HCT116 (cell line): ENCODE measurements at regions not wholly inside any gene's neighbourhood (a gene's known extent, or its start where the extent isn't known, plus 50 kb on each side); places are given as distances from the start of the nearest gene placed in this dataset.

Source experiments
- ATAC-seq: fragments of 200-7000 bp; cut with Tn5 transposase; 2 replicates; pipeline ENCODE4 v1.9.1; 2020; ENCODE audit warnings: mild to moderate bottlenecking, moderate library complexity
- BruUV-seq: library from RNA; stranded (reverse); fragments of 400-500 nt; replicated peaks from 2 replicates; lab custom pipeline; 2021; lab: Mats Ljungman, UMichigan
- CTCF ChIA-PET: fragments of 300-600 bp; sonication (Branson Sonifier 250); formaldehyde crosslinking; loops from one replicate; lab custom pipeline; 2021; ENCODE audit warnings: antibody characterized with exemption; lab: Charles Lee
- POLR2A ChIA-PET: fragments of 300-600, 350-600 bp; sonication (Branson Sonifier 250); formaldehyde crosslinking; loops from one replicate; lab custom pipeline; 2021; ENCODE audit warnings: antibody characterized with exemption; lab: Charles Lee
- RAD21 ChIA-PET, 2 experiments: fragments of 300-600 bp; sonication (Branson Sonifier 250); formaldehyde crosslinking; loops; one replicate each; lab custom pipeline; 2023; ENCODE audit warnings: low total read pairs in 2 of 2; ENCODE audit not compliant: uncharacterized antibody in 2 of 2, unreplicated experiment in 2 of 2, low non-redundant PET in 1 of 2; lab: Charles Lee
- DNase-seq: peaks from one replicate; pipeline ENCODE4 v3.0.0-alpha.2; 2010; ENCODE audit warnings: low read depth, low spot score
- H2AFZ ChIP-seq: fragments of 200-600 bp; shearing (Covaris generic), sonication (generic); 2 replicates; pipeline ENCODE4 v1.6.1; 2017; ENCODE audit warnings: low read depth, mixed run types, mixed read lengths, antibody characterized with exemption, low read length; ENCODE audit not compliant: poor library complexity, severe bottlenecking
- H3K27ac ChIP-seq: 2 replicates; pipeline ENCODE4 v1.5.1; 2012; ENCODE audit warnings: low read depth, low read length
- H3K27me3 ChIP-seq: fragments of 200-600 bp; sonication (generic); 2 replicates; pipeline ENCODE4 v1.6.1; 2016; ENCODE audit warnings: mixed run types, low read length, mixed read lengths; ENCODE audit not compliant: insufficient read depth
- H3K36me3 ChIP-seq, 2 experiments: fragments of 200-500 bp in 1 of 2; fragments of 200-600 bp in 1 of 2; sonication (Bioruptor generic) in 1 of 2; sonication (generic) in 1 of 2; 2 replicates each; pipeline versions ENCODE4 v1.5.1 to v1.6.1; 2014 to 2016; ENCODE audit warnings: low read length in 2 of 2, inconsistent platforms in 1 of 2, mixed read lengths in 1 of 2, mixed run types in 1 of 2; ENCODE audit not compliant: insufficient read depth in 2 of 2, control insufficient read depth in 1 of 2
- H3K4me1 ChIP-seq, 2 experiments: fragments of 200-600 bp in 1 of 2; sonication (generic) in 1 of 2; 2 replicates each; pipeline versions ENCODE4 v1.5.1 to v1.6.1; 2012 to 2017; ENCODE audit warnings: low read length in 2 of 2, inconsistent platforms in 1 of 2, mild to moderate bottlenecking in 1 of 2, mixed read lengths in 1 of 2, mixed run types in 1 of 2, moderate library complexity in 1 of 2; ENCODE audit not compliant: insufficient read depth in 2 of 2, control insufficient read depth in 1 of 2
- H3K4me2 ChIP-seq: fragments of 200-600 bp; sonication (generic); 2 replicates; pipeline ENCODE4 v1.6.1; 2017; ENCODE audit warnings: mixed run types, low read length, mixed read lengths
- H3K4me3 ChIP-seq, 2 experiments: fragments of 200-600 bp in 1 of 2; sonication (generic) in 1 of 2; replicated peaks in 1 of 2; 2 replicates each; pipeline ENCODE4 v1.5.1; 2011 to 2016; ENCODE audit warnings: low read length in 2 of 2, control low read depth in 1 of 2, low read depth in 1 of 2, mild to moderate bottlenecking in 1 of 2, mixed read lengths in 1 of 2, mixed run types in 1 of 2
- H3K79me2 ChIP-seq: fragments of 200-600 bp; sonication (generic); 2 replicates; pipeline ENCODE4 v1.6.1; 2017; ENCODE audit warnings: mild to moderate bottlenecking, mixed run types, low read length, moderate library complexity, mixed read lengths; ENCODE audit not compliant: insufficient read depth
- H3K9ac ChIP-seq: fragments of 200-600 bp; sonication (generic); 2 replicates; pipeline ENCODE4 v1.6.1; 2016; ENCODE audit warnings: low read length, mixed read lengths
- H3K9me2 ChIP-seq: fragments of 200-600 bp; sonication (generic), shearing (Covaris generic); 2 replicates; pipeline ENCODE4 v1.6.1; 2017; ENCODE audit warnings: mixed run types, mild to moderate bottlenecking, moderate library complexity; ENCODE audit not compliant: insufficient read depth
- H3K9me3 ChIP-seq, 2 experiments: fragments of 200-500 bp in 1 of 2; fragments of 200-600 bp in 1 of 2; sonication (Bioruptor generic) in 1 of 2; sonication (generic) in 1 of 2; 2 replicates each; pipeline ENCODE4 v1.6.1; 2014 to 2017; ENCODE audit warnings: low read length in 2 of 2, mixed read lengths in 2 of 2, inconsistent platforms in 1 of 2, low read depth in 1 of 2, mild to moderate bottlenecking in 1 of 2, mixed run types in 1 of 2, moderate library complexity in 1 of 2; ENCODE audit not compliant: control insufficient read depth in 1 of 2, insufficient read depth in 1 of 2
- H4K20me1 ChIP-seq: fragments of 200-600 bp; sonication (generic), shearing (Covaris generic); 2 replicates; pipeline ENCODE4 v1.6.1; 2017; ENCODE audit warnings: mixed run types, mild to moderate bottlenecking, moderate library complexity; ENCODE audit not compliant: insufficient read depth
- EGR1 ChIP-seq: IDR thresholded peaks from 2 replicates; pipeline ENCODE4 v1.6.1; 2012; ENCODE audit warnings: low read depth
- POLR2A ChIP-seq: IDR thresholded peaks from 2 replicates; pipeline ENCODE4 v1.7.0; 2011; ENCODE audit warnings: borderline replicate concordance; ENCODE audit not compliant: insufficient read depth, insufficient read length; ENCODE audit errors: extremely low read depth
- intact Hi-C: fragments of 100-400 bp; cut with micrococcal nuclease; formaldehyde crosslinking; loops from 2 replicates; pipeline ENCODE4 v1.10.0; 2022
- TF ChIP-seq, protein P1 (sequence below): IDR thresholded peaks from 2 replicates; pipeline ENCODE4 v1.6.1; 2011; ENCODE audit warnings: mild to moderate bottlenecking, low read length, moderate library complexity; ENCODE audit not compliant: insufficient replicate concordance; ENCODE audit errors: extremely low read depth
- TF ChIP-seq, protein P2 (sequence below): IDR thresholded peaks from 2 replicates; pipeline ENCODE4 v1.6.1; 2012; ENCODE audit warnings: low read depth

DNA sequence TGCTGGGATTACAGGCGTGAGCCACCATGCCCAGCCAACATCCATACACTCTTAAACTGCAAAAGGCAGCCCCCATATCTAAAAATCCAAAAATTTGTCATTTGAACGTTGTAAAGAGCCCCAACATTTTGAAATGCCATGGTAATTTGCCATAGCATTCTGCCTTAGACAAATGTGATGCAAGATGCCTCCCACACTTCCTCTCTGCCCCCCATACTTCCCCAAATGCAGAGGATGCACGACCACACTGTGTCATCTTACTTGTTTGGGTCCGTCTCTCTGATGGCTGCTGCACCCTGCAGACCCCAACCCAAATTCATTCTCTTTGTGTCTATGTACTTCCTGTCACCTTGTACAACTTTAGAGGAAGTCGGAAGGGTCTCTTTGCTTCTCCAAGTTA lies 1125.6 kb upstream of the AUTS2 start (continued):
- TF ChIP-seq, protein P1, sequence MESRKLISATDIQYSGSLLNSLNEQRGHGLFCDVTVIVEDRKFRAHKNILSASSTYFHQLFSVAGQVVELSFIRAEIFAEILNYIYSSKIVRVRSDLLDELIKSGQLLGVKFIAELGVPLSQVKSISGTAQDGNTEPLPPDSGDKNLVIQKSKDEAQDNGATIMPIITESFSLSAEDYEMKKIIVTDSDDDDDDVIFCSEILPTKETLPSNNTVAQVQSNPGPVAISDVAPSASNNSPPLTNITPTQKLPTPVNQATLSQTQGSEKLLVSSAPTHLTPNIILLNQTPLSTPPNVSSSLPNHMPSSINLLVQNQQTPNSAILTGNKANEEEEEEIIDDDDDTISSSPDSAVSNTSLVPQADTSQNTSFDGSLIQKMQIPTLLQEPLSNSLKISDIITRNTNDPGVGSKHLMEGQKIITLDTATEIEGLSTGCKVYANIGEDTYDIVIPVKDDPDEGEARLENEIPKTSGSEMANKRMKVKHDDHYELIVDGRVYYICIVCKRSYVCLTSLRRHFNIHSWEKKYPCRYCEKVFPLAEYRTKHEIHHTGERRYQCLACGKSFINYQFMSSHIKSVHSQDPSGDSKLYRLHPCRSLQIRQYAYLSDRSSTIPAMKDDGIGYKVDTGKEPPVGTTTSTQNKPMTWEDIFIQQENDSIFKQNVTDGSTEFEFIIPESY: no peak
- no peak for TF ChIP-seq EGR1

DNA sequence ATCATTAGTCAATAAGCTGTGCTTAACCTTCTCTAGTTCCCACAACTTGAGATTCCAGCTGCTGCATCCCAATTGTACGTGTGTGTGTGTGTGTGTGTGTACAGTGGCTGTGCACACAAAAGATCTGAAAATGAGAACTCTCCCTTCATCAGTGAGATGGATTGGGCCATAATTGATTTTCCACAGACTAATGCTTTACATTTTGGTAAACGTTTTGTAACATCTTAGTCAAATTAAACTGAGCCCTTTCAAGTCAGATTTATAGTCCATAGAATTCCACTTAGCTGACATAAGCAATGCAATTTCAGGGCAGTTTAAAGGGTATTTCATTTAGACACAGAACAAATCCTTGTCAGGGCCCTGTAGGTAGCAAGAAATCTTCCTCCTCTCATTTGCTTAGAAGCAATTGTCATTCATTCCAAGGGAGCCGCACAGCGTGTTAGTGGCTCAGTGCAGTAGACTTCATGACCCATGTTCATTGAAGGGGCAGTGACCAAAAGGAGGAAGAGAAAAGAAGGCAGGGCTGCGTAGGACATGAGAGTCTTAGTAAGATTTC lies 1123.5 kb upstream of the AUTS2 start:
- ATAC-seq (no peak), DNase-seq (no peak)
- H3K4me3 ChIP-seq: no peak overlapping the region
- no peak overlapping the region for H3K27ac ChIP-seq
- no peak overlapping the region for H3K4me2 ChIP-seq
- no peaks in the 10 kb centered on the region for H3K36me3 ChIP-seq
- ChIA-PET POLR2A (no interaction called here), CTCF (no interaction called here), RAD21 (no interaction called here)
- H3K9me3 ChIP-seq: peaks cover 5 to 31% of the 10 kb centered on the region in 2 experiments; a peak in 2 of 4 replicates
- H3K27me3 ChIP-seq: no peaks in the 10 kb centered on the region
- TF ChIP-seq, protein P2, sequence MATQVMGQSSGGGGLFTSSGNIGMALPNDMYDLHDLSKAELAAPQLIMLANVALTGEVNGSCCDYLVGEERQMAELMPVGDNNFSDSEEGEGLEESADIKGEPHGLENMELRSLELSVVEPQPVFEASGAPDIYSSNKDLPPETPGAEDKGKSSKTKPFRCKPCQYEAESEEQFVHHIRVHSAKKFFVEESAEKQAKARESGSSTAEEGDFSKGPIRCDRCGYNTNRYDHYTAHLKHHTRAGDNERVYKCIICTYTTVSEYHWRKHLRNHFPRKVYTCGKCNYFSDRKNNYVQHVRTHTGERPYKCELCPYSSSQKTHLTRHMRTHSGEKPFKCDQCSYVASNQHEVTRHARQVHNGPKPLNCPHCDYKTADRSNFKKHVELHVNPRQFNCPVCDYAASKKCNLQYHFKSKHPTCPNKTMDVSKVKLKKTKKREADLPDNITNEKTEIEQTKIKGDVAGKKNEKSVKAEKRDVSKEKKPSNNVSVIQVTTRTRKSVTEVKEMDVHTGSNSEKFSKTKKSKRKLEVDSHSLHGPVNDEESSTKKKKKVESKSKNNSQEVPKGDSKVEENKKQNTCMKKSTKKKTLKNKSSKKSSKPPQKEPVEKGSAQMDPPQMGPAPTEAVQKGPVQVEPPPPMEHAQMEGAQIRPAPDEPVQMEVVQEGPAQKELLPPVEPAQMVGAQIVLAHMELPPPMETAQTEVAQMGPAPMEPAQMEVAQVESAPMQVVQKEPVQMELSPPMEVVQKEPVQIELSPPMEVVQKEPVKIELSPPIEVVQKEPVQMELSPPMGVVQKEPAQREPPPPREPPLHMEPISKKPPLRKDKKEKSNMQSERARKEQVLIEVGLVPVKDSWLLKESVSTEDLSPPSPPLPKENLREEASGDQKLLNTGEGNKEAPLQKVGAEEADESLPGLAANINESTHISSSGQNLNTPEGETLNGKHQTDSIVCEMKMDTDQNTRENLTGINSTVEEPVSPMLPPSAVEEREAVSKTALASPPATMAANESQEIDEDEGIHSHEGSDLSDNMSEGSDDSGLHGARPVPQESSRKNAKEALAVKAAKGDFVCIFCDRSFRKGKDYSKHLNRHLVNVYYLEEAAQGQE: no peak
- TF ChIP-seq POLR2A: no peak
- no peaks in the 10 kb centered on the region for H3K9me2 ChIP-seq
- BruUV-seq: no TSS peak
- H3K4me1 ChIP-seq: no peaks in the 10 kb centered on the region
- no peak overlapping the region for H3K9ac ChIP-seq
- intact Hi-C loops: no loop called here
- H3K79me2 ChIP-seq: no peaks in the 10 kb centered on the region
- H2AFZ ChIP-seq: no peak overlapping the region
- no peaks in the 10 kb centered on the region for H4K20me1 ChIP-seq
